ENCODE measurements at regions not wholly inside any gene's neighbourhood (a gene's known extent, or its start where the extent isn't known, plus 50 kb on each side); places are given as distances from the start of the nearest gene placed in this dataset.

GRCh38 chr4:60565558-60565957 is 634.6 kb upstream of the ADGRL3 start:
- TF ChIP-seq ZBTB7A (IDR thresholded peaks at IDR 0.05; ENCODE audit: low read depth) = no peak
- no peak for TF ChIP-seq MAX (IDR thresholded peaks at IDR 0.05)
- no peak for TF ChIP-seq TAF1 (IDR thresholded peaks at IDR 0.05; ENCODE audit: low read depth)
- no peak for TF ChIP-seq RAD21 (IDR thresholded peaks at IDR 0.05; ENCODE audit: low read depth)
- no peak for TF ChIP-seq NFIC (IDR thresholded peaks at IDR 0.05)
- no peak for TF ChIP-seq REST (IDR thresholded peaks at IDR 0.05; ENCODE audit: low read depth)
- TF ChIP-seq EGR1 (IDR thresholded peaks at IDR 0.05) = no peak
- no peak for TF ChIP-seq EP300 (IDR thresholded peaks at IDR 0.05; ENCODE audit: borderline replicate concordance)
- TF ChIP-seq USF1 (IDR thresholded peaks at IDR 0.05) = no peak
- no peak for TF ChIP-seq CEBPB (IDR thresholded peaks at IDR 0.05)
- no peak for TF ChIP-seq CREB1 (IDR thresholded peaks at IDR 0.05; ENCODE audit: low read depth)

Measured in Ishikawa (cell line).